HG02588 (cell line): ENCODE measurements at regions not wholly inside any gene's neighbourhood (a gene's known extent, or its start where the extent isn't known, plus 50 kb on each side); places are given as distances from the start of the nearest gene placed in this dataset.
"Not testable (repeated sequence)": the region's sequence is repeated elsewhere in the genome, so short reads cannot be mapped to it uniquely, and the experiment has no call there.

Experiments used
- ATAC-seq: cut with Tn5 transposase; IDR thresholded peaks from one replicate; pipeline ENCODE4 v1.9.1; 2021; ENCODE audit warnings: mild to moderate bottlenecking, moderate library complexity; ENCODE audit not compliant: unreplicated experiment

DNA sequence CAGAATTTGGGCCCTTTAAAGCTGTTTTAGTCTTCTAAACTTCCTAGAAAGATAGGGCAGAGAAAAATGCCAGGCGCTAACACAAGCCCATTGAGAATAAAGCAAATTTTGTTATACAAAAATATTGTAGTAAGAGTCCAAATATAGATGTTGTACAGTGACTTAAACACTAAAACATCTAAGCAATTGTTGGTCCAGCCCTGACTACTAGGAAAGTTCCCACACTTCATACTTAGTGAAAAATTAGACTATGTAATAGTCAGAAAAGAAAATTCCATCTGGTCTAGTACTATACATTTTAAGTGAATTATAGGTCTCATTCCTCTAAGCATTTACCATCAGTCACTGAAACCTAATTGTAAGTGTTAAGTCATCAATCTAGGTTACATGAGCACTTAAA, 1518.3 kb upstream of the SLC10A2 start:
- ATAC-seq, result no peak

DNA sequence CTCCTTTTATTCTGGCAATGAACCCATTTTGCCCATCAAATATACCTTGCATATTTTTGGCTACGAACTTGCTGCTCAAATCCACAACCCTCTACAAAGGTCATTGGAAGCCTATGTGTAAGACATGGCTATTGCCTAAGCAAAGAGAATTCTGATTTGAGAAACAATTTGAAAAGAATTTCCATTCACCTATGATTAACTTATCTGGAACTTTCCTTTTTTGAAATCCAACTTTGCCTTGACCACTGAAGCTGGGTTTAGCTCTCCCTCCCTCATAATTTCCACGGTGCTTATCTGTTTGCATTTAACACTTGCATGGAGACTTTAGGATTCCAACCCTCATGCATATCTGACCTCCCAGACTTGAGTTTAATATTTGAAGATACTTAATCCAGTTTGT, 1514.7 kb upstream of the SLC10A2 start:
- ATAC-seq, result no peak

DNA sequence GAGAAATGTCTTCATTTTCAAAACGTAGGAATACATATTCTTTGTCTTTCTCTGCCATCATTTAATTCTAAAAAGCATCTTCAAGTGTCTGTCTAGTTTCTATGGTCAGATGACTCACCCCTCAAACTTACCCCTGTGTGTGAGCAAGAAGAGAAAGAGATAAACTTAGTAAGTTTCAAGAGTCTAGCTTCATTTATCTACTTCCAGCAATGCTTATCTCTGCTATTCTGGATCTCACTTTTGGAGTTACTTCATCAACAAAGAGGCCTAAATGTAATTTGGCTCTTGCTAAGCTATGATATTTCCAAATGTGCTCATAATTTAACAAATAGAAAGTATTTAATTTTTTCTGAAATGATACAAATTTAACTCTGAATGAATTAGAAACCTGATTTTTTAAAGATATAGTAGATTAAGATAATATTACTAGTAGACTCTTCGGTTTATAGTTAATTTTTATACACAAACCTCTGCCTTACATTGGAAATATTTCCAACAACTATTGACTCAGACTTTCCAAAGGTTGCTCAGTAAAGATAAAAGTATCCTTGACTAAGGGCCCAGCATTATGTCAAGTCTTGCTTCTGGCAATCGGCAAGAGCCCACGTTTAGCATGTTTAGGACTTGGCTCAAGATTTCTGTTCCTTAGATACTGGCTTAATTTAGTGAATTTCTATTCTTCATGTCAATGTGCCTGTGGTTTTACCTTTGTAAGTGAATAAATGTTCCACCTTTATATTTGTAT, 1511.0 kb upstream of the SLC10A2 start:
- no peak for ATAC-seq

DNA sequence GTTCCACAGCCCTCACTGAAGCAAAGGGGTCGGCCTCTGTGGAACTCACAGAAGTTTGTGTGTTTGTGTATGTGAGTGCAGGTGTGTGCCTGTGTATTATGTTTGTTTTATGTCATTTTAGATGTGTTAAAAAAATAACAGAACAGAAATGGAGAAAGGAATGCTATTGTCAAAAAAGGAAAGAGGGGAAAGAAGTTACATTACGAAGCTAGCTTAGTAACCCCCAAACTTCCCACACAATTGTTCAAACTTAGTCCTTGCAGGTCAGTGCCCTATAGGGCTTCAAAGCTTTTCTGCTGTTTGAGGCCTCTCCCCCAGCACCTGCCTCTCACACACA, 1505.6 kb upstream of the SLC10A2 start:
- no peak for ATAC-seq

DNA sequence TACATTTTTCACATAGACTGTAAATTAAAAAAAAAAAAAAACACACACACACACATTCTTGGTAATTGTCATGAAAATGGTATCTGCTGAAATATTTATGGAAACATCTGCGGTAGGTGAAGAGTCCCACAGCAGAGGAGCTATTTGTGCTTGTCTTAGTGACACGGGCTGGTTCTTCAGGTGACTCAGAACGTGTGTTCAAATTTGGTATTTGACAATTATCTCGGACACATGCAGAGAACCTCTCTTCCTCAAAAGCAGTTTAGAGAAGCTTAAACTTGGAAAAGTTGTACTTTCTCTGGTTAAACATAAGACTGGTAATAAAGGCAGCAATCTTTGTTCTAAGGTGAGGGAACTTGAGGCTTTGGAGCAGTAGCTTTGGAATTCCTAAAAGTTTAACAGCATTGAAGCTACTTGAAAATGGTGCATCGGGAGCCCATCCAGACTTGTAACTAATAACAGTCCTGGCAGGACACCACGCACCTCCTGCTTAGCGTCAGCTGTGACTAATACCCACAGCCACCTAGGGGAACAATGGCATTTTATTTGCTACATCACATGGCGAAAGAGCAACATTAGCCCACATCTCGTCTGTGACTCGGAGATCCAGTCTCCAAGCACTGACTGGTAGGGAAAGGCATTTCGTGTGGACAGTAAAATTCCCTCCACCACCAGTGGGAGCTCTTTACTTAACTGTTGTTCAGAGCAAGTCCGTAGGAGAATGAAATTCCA, 1505.1 kb upstream of the SLC10A2 start:
- ATAC-seq, result no peak

DNA sequence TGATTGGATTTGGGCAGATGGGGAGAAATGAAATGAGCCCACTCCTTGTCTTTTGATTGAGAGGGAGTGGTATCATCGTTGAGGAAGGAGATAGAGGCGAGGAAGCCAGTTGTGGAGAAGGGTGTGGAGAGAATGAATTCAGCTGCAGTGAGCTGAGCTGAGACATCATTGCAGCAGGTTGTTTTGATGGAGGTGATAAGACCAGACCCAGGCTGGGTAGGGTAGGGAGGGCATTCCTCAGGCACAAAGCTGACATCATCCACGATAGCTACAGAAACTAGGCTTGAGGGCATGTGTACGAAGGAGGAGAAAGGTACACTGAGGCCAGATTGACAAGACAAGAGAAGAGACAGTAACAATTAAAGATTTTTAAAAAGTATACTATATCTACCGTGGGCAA, 1500.9 kb upstream of the SLC10A2 start:
- ATAC-seq, result no peak

DNA sequence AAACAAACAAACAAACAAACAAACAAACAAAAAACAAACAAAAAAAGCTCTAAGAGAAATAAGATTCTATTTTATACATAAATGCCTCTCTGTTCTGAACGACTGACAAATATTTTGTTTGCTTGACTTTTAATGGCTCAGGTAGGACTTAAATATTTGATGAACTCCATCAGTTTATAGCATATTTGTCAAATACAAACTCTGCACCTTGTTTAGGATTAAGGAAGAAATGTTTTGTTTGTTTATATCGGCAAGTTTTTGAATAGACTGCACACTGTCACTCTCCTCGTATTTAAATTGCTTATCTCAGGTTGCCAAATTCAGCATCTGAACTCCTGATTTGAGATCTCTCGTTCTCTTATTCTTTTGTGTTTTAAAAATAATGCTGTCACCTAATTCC, 1499.7 kb upstream of the SLC10A2 start:
- no peak for ATAC-seq

DNA sequence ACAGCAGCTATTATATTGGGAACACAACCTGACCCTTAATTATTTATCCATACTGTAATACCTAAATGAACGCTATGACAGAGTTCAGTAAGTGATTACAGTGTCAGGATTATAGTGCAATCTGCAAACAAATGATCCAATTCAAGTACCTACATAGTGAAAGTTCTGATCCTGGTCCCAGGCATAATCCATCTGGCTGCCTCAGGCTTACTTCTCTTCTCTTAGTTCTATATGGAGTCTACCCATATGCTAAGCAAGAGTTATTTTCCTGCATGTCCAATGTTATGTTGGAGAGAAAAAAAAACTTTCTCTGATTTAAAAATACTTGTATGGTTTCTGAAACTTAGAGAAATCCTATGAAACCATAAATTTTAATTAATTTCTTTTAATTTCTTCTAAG, 1487.7 kb upstream of the SLC10A2 start:
- ATAC-seq, result no peak

DNA sequence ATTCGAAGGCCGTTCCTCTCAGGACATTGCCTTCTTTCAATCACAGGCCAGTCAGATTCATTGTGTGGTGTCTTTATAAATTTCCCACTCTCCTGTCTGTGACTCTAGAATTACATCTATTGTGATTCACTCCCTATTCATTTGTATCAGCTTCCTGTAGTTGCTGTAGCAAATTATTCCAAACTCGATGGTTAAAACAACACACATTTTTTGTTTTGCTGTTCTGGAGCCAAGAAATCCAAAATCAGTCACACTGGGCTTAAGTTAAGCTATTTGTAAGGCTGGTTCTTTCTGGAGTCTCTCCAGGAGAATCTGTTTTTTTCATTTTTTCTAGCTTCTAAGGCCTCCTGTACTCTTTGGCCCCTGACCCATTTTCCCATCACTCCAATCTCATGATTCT, 1487.0 kb upstream of the SLC10A2 start:
- ATAC-seq, result no peak

DNA sequence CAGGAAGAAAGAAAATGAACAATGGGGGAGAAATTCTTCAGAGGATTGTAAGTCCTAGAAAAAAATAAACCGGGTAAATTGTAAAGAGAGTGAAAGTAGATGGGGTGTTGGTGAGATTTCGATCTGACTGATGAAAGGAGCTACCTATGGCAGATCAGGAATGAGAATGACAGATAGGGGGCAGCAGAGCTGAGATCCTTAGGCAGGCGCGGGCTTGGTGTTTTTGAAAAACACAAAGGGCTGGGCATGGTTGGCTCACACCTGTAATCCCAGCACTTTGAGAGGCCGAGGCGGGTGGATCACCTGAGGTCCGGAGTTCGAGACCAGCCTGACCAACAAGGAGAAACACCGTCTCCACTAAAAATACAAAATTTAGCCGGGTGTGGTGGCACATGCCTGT, 1468.6 kb upstream of the SLC10A2 start:
- ATAC-seq, result no peak

DNA sequence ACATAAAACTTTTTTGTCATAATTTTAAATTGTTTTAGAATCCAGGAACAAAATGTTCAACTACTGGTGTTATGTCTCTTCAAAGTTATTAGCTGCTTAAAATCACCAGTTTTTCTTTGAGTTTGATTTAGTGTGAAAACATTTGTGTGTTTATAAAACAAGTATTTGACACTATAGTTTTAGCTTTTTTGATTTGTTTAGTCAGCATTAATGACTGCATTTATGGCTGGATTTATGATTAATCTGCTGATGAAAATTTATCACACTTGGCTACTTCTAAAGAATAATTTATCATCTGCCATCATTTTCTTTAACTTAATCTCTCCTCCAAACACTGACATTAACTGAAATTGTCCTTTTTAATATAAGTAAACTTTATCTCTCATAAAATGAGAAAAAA, 1465.9 kb upstream of the SLC10A2 start:
- no peak for ATAC-seq

DNA sequence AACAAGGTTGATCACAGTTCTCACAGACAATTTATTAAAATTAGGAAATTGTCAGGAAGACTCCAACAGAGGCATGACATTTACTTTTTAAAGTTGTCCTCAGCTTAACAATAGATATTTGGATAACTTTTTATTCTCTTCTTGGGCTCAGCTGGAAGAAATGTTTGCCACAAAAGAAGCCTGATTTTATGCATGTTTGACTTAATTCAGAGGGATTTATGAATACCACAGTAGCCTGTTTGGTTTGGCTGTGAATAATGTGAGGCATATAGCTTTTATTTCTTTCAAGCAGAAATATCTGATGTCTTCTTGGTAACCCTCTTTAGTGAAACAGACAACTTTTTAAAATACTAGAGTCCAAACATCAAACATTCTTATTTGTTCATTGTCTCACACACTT, 1464.5 kb upstream of the SLC10A2 start:
- no peak for ATAC-seq

DNA sequence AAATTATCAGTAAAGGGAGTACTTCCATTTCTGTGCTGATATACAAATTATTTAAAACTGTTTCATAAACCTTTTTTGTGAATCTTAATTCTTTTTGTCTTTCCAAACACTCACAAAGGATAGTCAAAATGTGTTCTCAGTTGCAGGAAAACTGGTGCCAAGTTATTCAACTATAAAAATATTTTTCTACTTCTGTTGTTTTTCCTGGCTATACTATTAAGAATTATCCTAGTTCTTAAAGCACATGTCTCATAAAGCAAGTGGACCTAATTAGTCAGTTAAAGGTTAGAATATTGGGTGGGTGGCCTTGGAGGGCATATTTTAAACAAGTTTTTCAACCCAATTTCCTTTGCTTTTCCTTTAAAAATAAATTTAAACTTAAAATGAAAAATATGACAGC, 1460.3 kb upstream of the SLC10A2 start:
- no peak for ATAC-seq

DNA sequence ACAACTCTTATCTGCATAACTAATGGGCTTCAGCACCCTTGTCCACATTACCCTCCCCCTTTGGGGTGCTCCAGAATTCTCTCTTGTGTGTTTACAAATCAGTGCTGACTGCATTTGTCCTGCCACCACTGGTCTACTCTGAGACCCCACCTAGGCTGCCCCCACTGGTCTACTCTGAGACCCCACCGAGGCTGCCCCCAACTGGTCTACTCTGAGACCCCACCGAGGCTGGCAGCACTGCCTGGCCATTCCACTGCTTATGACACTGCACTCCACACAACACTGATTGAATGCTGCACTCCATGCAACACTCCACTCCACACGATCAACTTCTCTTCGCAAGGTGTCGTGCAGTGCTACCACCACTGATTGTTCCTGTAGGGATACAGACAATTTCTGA, 1459.2 kb upstream of the SLC10A2 start:
- ATAC-seq, result no peak

DNA sequence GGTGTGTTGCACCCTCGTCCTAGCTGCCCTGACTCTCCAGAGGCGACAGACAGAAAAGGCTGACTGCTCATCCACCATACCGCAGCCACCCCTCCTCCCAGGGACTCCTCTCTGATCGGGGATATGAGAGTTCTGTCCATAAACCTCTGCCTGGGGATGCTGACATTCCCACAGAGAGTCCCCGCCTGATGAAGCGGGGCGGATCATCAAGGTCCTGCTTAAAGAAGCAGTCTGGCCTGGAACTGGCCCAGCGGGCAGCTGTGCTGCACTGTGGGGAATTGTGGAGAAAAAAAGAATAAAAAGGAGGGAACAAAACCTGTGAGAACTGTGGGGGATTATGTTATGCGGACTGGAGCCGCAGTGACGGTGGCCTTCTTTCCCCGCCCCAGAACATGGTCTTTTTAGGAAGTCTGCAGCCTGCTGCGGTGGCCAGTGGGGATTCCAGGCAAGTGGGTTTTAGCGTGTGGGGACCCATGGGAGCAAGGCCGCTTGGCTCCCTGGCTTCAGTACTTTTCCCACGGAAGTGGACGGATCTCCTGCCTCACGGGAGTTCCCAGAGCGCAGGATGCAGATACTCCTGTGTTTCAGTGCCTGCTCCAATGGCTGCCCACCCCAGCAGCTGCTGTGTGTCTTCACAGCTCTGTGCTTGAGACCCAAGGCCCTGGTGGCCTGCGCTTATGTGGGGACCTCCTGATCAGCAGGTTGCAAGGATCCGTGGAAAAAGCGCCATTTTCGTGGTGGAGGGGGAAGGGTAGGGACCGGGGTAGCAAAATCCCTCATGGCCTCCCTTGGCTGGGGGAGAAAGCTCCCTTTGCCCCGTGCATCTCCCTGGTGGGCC, 1456.2 kb upstream of the SLC10A2 start:
- no peak for ATAC-seq

DNA sequence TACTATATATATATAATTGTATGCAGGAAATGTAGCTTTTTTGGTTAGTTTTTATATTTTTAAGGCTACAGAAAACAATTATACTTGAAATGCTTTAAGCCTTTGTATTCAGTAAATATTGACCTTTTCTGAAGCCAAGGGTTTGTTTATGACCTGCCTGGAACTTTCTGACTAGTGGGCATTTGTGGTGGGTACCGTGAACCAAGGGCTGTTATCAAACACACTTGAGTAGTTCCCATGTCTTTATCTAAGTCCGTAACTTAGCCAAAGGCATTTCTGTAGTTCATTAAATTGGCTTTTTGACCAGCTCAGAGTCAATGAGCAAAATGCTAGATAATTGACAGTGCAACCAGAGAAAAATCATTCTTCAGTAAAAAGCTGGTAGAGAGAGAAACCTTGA, 1444.2 kb upstream of the SLC10A2 start:
- no peak for ATAC-seq

DNA sequence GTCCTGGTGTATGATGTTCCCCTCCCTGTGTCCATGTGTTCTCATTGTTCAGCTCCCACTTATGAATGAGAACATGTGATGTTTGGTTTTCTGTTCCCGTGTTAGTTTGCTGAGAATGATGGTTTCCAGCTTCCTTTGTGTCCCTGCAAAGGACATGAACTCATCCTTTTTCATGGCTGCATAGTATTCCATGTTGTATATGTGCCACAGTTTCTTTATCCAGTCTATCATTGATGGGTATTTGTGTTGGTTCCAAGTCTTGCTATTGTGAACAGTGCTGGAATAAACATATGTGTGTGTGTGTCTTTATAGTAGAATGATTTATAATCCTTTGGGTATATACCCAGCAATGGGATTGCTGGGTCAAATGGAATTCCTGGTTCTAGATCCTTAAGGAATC, 1427.3 kb upstream of the SLC10A2 start:
- ATAC-seq, result not testable (repeated sequence)

DNA sequence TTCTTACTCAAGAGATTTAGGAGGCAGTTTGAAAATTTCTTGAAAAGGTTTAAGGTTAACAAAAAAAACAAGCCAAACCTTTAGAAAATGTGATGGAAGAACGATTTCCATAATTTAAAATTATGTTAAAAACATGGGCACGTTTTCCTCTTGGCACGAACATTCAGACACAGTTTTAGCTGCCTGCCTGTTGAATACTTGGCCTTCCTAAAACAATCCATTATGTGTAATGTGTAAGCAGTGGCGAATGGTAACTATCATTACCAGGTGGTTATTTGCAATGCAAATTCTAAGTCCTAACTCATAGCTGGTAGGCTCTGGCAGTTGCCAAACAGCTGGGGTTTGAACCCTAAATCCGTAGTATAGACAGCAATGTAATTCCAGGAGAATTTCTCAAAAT, 1425.7 kb upstream of the SLC10A2 start:
- no peak for ATAC-seq

DNA sequence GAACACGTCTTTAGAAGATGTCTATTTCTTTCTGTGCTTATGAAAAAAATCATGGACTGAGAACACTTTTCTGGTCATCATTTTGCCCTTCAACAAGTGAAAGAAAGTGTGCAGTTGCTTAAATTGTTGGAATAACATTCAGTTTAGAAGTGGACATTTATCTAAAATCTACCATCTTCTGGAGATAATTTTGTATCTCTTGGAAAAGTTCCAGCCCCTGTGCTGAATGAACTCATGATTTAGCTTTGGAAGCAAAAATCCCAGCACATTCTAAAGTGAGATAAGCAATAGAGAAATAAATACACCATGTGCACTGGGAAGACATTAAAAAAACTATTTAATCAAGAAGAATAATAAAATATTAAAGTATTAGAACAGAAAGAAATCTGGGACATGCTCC, 1420.8 kb upstream of the SLC10A2 start:
- no peak for ATAC-seq

DNA sequence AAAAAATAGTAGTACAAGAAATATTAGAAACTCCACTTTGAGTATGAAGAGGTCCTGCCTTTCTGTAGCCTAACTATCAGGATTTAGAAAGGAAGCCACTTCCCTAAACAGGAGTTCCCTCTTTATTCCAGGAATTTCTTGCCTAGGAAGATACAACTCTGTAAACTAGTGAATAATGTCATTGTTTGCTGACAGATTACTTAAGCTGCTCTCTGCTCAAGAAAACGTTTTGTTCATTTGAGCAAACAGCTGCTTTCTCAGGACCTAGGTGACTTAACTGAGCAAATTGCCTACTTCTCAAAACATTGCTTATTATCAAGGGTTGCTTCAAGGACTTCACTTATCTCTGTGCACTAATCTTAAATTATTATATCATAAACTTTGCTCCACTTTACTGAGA, 1419.4 kb upstream of the SLC10A2 start:
- ATAC-seq, result no peak

DNA sequence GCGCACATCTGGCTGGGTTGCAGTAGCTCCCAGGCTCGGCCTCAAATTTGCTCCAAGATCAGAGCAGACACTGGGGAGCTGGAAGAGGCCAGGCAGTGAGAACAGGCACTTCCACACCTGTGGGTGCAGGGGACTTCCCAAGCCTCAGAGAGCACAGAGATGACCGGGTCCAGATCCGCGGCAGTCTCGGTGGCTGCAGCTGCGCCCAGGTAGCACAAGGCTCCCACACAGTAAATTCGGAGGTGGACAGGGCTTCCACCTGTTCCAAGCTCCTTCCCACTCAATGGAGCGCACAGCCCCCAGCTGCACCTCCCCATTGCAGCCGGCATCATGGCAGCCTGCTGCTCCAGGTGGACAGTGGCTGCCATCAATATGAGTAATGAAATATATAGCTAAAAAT, 1417.4 kb upstream of the SLC10A2 start:
- no peak for ATAC-seq

DNA sequence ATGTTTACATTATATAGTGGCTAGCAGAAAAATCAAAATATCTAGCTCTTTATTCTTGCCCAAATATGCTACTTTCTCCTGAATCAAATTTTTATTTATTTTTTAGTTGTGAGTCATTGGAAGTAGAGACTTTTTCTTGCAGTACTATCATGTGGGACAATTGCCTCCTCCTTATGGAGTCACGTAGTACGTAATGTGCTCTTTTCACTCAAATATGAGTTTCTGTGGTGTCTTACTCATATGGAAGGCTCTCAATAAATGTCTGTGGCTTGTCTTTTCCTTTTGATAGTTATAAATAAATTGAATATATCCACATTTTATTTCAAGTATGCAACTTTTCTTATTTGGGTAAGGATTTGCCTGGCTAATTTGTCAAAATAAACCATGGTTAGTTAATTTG, 1411.0 kb upstream of the SLC10A2 start:
- no peak for ATAC-seq
